Panc1 (cell line): ENCODE measurements at regions not wholly inside any gene's neighbourhood (a gene's known extent, or its start where the extent isn't known, plus 50 kb on each side); places are given as distances from the start of the nearest gene placed in this dataset.

ENCODE experiments used
- ATAC-seq: fragments of 200-7000 bp; cut with Tn5 transposase; 2 replicates; pipeline ENCODE4 v1.9.1; 2020; ENCODE audit warnings: mild to moderate bottlenecking, moderate library complexity
- BruUV-seq: library from RNA; stranded (reverse); fragments of 400-500 nt; replicated peaks from 2 replicates; lab custom pipeline; 2021; lab: Mats Ljungman, UMichigan
- CTCF ChIA-PET: fragments of 300-600 bp; sonication (Branson Sonifier 250); formaldehyde crosslinking; loops from one replicate; lab custom pipeline; 2022; ENCODE audit warnings: antibody characterized with exemption; lab: Charles Lee
- POLR2A ChIA-PET: fragments of 300-600 bp; sonication (Branson Sonifier 250); formaldehyde crosslinking; loops from one replicate; lab custom pipeline; 2022; ENCODE audit warnings: antibody characterized with exemption; lab: Charles Lee
- DNase-seq: peaks from one replicate; pipeline ENCODE4 v3.0.0-alpha.2; 2010; ENCODE audit warnings: low read depth, low spot score
- H3K27ac ChIP-seq: 2 replicates; pipeline ENCODE4 v1.5.1; 2011; ENCODE audit warnings: mild to moderate bottlenecking, low read length, inconsistent platforms
- H3K27me3 ChIP-seq: fragments of 200-500 bp; sonication (Bioruptor generic); 2 replicates; pipeline ENCODE4 v1.6.0; 2014; ENCODE audit warnings: low read length, inconsistent platforms; ENCODE audit not compliant: control insufficient read depth, insufficient read depth
- H3K36me3 ChIP-seq: fragments of 200-500 bp; sonication (Bioruptor generic); 2 replicates; pipeline ENCODE4 v1.5.1; 2014; ENCODE audit warnings: inconsistent platforms, mild to moderate bottlenecking, low read length, moderate library complexity; ENCODE audit not compliant: control insufficient read depth, insufficient read depth
- H3K4me1 ChIP-seq: 2 replicates; pipeline ENCODE4 v1.5.1; 2011; ENCODE audit warnings: inconsistent platforms, mild to moderate bottlenecking, low read length, moderate library complexity; ENCODE audit not compliant: control insufficient read depth, insufficient read depth
- H3K4me3 ChIP-seq, 2 experiments: 2 replicates each; pipeline ENCODE4 v1.5.1; 2011 to 2012; ENCODE audit warnings: low read depth in 2 of 2, low read length in 2 of 2, mild to moderate bottlenecking in 2 of 2, inconsistent platforms in 1 of 2, moderate library complexity in 1 of 2
- H3K9me3 ChIP-seq: fragments of 200-500 bp; sonication (Bioruptor generic); 2 replicates; pipeline ENCODE4 v1.5.1; 2014; ENCODE audit warnings: low read depth, mild to moderate bottlenecking, inconsistent platforms, low read length, moderate library complexity; ENCODE audit not compliant: control insufficient read depth, insufficient read depth
- CTCF ChIP-seq: fragments of 450-650 bp; IDR thresholded peaks from 2 replicates; pipeline ENCODE4 v1.5.1; 2017; ENCODE audit warnings: mild to moderate bottlenecking
- POLR2AphosphoS5 ChIP-seq: IDR thresholded peaks from 2 replicates; pipeline ENCODE4 v1.6.1; 2012; ENCODE audit warnings: mild to moderate bottlenecking, low read depth, low read length, moderate library complexity
- SIN3A ChIP-seq: IDR thresholded peaks from 2 replicates; pipeline ENCODE4 v1.6.1; 2012; ENCODE audit warnings: low read depth, mild to moderate bottlenecking, low read length, moderate library complexity, borderline replicate concordance; ENCODE audit not compliant: insufficient read depth
- TCF7L2 ChIP-seq: IDR thresholded peaks from 2 replicates; pipeline ENCODE4 v1.6.1; 2011; ENCODE audit warnings: mild to moderate bottlenecking, low read depth, low read length, inconsistent platforms
- in situ Hi-C: cut with HindIII; loops from 2 replicates; pipeline ENCODE4 v1.10.0; 2016; ENCODE audit warnings: low sequenced_read_pairs, low pct_unique_long_range_greater_than_20kb
- intact Hi-C: fragments of 100-400 bp; cut with micrococcal nuclease; formaldehyde crosslinking; loops from one replicate; pipeline ENCODE4 v1.10.0; 2022; ENCODE audit not compliant: unreplicated experiment
- TF ChIP-seq, protein P1 (sequence below), 2 experiments: IDR thresholded peaks; 2 replicates each; pipeline ENCODE4 v1.6.1; 2011 to 2012; ENCODE audit warnings: low read depth in 2 of 2, control low read depth in 1 of 2, low read length in 1 of 2, mild to moderate bottlenecking in 1 of 2, moderate library complexity in 1 of 2; ENCODE audit not compliant: insufficient read depth in 1 of 2

DNA sequence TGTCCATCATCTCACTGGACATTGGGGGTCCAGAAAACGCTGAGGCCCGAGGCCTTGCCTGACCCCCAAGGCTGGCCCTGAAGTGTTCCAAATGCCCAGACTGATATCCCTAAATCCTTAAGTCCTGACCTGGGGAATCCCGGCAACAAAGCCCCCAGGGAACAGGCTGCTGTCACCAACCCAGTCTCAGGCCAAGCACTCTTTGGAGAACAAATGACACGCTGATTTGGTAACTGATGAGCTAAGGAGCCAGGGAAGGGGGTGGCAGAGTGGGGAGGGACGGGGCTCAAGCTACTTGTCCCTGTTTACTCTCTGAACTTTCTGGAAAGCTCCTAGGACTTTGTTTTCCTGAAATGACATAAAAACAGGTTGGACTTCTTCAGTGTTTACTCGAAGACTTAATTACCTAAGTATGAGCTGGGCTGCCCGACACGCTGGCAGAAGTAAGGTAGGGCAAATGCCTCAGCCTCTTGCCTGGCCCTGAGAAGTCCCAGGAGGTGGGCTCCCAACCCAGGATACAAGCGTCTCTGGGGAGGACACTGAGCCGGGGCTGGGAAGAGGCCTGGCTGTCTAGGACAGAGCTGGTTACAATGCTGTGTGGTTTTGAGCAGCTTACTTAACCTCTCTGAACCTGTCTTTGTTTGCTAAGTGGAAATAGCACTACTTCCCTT lies 105.5 kb upstream of the GLI2 start:
- no TSS peak for BruUV-seq

GRCh38 chr2:120631236-120631635 lies 104.4 kb upstream of the GLI2 start:
- ChIA-PET CTCF (no interaction called here), POLR2A (no interaction called here)
- no TSS peak for BruUV-seq
- Histone ChIP-seq H3K4me3 (no peak overlapping the region), H3K27me3 (peaks cover 3% of the 10 kb centered on the region), H3K9me3 (no peaks in the 10 kb centered on the region), H3K27ac (no peak overlapping the region), H3K36me3 (no peaks in the 10 kb centered on the region), H3K4me1 (no peaks in the 10 kb centered on the region)
- TF ChIP-seq SIN3A (no peak), TCF7L2 (no peak), CTCF (no peak), POLR2AphosphoS5 (no peak)
- TF ChIP-seq, protein P1, sequence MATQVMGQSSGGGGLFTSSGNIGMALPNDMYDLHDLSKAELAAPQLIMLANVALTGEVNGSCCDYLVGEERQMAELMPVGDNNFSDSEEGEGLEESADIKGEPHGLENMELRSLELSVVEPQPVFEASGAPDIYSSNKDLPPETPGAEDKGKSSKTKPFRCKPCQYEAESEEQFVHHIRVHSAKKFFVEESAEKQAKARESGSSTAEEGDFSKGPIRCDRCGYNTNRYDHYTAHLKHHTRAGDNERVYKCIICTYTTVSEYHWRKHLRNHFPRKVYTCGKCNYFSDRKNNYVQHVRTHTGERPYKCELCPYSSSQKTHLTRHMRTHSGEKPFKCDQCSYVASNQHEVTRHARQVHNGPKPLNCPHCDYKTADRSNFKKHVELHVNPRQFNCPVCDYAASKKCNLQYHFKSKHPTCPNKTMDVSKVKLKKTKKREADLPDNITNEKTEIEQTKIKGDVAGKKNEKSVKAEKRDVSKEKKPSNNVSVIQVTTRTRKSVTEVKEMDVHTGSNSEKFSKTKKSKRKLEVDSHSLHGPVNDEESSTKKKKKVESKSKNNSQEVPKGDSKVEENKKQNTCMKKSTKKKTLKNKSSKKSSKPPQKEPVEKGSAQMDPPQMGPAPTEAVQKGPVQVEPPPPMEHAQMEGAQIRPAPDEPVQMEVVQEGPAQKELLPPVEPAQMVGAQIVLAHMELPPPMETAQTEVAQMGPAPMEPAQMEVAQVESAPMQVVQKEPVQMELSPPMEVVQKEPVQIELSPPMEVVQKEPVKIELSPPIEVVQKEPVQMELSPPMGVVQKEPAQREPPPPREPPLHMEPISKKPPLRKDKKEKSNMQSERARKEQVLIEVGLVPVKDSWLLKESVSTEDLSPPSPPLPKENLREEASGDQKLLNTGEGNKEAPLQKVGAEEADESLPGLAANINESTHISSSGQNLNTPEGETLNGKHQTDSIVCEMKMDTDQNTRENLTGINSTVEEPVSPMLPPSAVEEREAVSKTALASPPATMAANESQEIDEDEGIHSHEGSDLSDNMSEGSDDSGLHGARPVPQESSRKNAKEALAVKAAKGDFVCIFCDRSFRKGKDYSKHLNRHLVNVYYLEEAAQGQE (IDR thresholded peaks at IDR 0.05; ENCODE audit: insufficient read depth in 1 of 2, low read depth in 2 of 2, low read length in 1 of 2), result no peak
- in situ Hi-C loops (no loop called here), intact Hi-C loops (no loop called here)
- ATAC-seq, result no peak
- DNase-seq, result no peak

More for the DNA sequence above, 105.5 kb upstream of the GLI2 start:
- ATAC-seq (no peak), DNase-seq (no peak)
- in situ Hi-C loops (no loop called here), intact Hi-C loops (no loop called here)
- POLR2A ChIA-PET, result interaction anchor here (0.6 kb wide), 1 partner anchor 1389 kb away, joined by 4 read pairs; no protein-coding TSS in a partner anchor
- no peaks in the 10 kb centered on the region for H3K4me1 ChIP-seq
- peaks cover 1% of the 10 kb centered on the region for H3K27me3 ChIP-seq
- TF ChIP-seq CTCF (no peak), POLR2AphosphoS5 (no peak), SIN3A (no peak), TCF7L2 (no peak)
- TF ChIP-seq, protein P1 (IDR thresholded peaks at IDR 0.05; ENCODE audit: insufficient read depth in 1 of 2, low read depth in 2 of 2, low read length in 1 of 2), result no peak
- H3K9me3 ChIP-seq, result no peaks in the 10 kb centered on the region
- no peaks in the 10 kb centered on the region for H3K36me3 ChIP-seq
- no peak overlapping the region for H3K27ac ChIP-seq
- CTCF ChIA-PET, result interaction anchor here (0.7 kb wide), 1 partner anchor 627 kb away, joined by 3 read pairs; no protein-coding TSS in a partner anchor
- H3K4me3 ChIP-seq, result no peak overlapping the region
